Stimulated activated CD8-positive, alpha-beta memory T cell treated with anti-CD3 and anti-CD28 coated beads, Interleukin-7, amount 100 ng/mL, for 24 hours (primary cell): ENCODE measurements at regions not wholly inside any gene's neighbourhood (a gene's known extent, or its start where the extent isn't known, plus 50 kb on each side); places are given as distances from the start of the nearest gene placed in this dataset.

ENCODE experiments used
- DNase-seq: peaks from one replicate; pipeline ENCODE4 v3.0.0-alpha.2; 2020; ENCODE audit warnings: low read depth

GRCh38 chr2:240226672-240227537 lies 86.4 kb upstream of the OTOS start:
- no peak for DNase-seq

DNA sequence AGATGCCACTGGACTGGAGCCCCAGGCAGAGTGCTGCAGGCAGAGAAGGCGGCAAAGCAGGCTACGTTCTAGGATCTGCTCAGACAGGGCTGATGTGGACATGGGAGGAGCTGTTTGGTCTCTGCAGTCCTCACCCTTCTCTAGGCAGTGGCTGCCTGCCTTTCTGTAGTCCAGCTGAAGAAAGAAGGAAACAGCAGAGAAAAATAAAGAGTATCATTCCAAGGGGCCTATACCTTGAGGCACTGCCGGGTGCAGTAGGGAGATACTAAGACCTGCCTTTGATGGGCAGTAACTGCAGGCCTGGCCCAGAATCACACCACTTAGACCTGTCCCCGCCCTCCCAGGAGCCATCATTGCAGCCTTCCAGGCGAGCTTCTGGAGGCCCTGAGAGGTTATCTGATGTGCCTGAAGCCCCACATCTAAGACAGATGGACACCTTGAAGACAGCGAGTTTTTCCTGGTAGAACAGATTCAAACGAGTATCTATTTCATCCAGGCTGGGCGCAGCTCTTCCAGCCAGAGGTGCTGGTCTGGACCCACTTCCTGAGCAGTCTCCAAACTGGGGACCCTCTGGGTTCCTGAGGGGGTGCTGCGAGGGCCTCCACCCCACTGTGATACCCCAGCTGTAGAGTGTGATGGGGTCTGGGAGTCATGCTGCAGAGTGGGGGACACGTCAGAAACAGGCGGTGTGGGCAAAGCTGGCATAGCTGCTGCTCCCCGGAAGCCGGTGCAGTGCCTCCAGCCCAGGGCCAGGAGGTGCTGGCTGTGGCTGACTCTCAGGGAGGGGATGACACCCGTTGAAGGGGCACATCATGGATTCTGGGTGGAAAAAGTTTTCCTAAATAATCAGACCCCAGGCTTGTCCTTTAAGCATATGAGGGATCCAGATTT lies 87.3 kb upstream of the OTOS start:
- DNase-seq, result no peak

DNA sequence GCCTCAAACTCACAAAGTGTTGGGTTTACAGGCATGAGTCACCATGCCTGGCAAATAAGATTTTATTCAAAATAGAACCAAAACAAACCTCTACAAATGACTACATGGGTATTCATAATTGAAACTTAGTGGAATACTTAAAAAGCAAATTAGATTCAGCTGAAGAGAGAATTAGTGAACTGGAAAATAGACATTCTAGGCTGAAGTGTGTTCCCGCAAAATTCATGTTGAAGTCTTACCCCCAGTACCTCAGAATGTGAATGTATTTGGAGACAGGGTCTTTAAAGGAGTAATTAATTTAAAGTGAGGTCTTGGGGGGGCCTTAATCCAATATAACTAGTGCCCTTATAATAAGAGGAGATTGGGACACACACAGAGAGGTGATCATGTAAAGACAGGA lies 88.5 kb upstream of the OTOS start:
- no peak for DNase-seq

DNA sequence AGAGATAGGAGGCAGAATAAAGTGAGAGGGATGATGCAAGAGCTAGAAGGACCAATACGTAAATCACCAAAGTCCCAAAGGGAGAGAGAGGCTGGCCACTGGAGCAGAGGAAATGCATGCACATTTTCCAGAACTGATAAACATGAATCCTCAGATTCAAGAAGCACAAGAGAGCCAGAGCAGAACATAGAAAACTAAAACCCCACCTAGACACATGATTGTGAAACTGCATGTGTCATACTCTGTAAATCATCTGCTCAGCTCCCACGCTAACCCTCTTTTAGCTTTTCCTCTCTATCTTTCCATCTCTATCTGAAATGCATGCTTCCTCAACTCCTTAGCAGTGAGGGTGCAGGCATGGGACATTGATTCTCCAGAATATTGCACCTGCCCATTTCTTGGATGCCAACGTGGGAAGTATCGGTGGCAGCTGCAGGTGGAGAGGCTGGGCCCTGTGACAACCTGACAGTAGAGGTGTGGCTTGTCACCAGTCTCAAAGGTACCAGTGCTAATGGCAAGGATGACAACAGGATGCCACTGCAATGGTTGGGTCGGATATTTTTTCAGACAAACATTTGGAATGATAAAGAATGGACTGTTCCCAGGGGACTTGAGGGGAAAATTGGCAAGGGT lies 89.3 kb upstream of the OTOS start:
- DNase-seq, result no peak

DNA sequence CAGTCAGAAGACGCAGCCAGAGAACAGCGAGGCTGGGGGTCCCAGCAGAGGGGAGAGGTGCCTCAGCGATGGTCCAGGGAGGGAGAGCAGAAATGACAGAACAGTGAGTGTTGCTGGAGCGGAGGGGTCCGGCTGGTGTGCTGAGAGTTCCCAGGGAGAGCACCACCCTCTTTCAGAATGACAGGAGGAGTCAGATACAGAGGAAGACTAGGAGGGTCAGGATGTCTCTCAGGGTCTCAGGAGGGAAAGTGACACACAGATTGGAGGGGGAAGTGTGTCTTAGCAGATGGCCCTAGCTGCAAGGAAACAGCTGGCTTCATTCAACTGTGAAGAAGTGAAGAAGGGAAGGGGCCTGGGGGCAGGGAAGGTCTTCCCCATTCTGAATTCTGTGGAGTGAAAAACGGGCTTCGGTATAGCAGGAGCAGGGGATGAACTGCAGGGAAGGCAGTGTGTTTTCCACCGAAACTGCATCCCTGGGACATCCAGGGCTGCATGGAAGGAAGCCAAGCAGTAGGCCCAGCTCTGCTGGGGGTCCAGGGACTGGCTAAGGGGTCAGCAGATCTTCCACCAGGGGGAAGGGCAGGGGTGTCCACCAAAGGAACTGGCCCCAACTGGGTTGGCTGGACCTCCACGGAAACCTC lies 90.0 kb upstream of the OTOS start:
- DNase-seq, result no peak

DNA sequence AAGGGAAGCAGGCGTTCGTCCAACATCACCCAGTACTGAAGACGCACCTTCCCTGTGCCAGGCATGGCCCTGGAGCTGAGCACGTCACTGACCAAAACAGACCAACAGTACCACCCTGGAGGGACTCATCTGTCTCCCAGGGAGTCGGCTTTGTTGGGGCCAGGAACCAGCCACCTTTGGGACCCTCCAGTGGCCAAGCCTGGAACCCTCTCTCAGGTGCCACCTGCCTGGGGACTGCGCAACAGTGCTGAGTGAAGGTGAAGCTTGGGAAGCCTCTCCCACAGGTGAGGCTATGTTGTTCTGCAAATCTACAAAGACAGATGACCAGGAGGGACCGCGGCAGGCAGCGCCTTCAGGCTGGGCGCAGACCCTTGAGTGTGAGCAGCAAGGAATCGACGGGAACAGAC lies 91.4 kb upstream of the OTOS start:
- DNase-seq, result no peak

GRCh38 chr2:240232264-240232915 lies 91.9 kb upstream of the OTOS start:
- DNase-seq, result no peak

GRCh38 chr2:240232961-240233884 lies 92.8 kb upstream of the OTOS start:
- peak; percentile 47 for DNase-seq

GRCh38 chr2:240233885-240234502 lies 93.5 kb upstream of the OTOS start:
- no peak for DNase-seq

DNA sequence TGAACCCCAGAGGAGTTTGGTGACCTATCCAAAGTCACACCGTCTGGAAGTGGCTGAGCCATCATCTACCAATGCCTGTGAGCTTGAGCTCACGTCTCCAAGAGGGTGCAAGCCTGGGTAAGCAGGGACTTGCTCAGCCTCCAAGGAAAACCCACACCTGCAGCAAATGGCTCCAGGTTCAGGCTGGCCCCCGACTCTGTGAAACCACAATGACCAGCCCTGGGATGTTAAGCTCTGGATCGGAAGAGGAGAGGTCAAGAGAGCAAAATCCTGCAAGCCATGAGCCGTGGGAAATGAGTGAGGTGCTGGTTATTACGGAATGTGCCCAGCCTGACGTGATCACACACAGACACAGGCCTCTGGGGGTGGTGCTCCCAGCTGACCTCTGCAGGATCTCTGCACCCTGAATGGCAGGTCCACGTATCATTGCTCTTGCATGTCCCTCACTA lies 94.1 kb upstream of the OTOS start:
- DNase-seq, result no peak

DNA sequence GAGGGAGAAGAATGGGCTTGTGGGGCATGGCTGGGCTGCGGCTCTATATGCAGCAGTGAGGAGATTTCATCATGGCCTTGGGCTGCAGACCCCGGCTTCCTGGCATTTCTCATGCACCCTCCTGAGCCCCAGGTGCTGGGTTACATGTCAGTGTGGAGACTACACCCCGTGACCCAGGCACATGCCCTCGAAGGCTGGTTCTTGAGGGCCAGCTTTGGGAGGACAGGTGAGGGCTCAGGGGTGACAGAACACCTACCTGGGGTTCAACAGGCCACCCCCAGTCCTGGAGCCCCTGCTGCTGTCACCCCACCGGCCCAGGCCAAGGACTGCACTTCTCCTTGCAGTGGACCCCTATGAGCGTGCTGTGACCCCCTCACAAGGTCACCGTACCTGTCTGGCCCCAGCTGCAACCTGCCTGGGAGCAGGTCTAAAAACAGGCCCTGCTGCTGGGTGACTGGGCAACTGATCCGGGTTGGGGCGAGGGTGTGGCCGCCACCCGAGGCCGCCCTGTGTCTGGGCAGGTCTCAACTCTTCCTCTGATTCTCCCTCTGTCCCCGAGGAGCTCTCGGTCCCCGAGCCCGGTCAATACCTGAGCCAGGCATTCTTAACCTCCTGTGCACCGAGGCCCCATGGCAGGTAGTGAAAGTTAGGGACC lies 94.8 kb upstream of the OTOS start:
- no peak for DNase-seq

DNA sequence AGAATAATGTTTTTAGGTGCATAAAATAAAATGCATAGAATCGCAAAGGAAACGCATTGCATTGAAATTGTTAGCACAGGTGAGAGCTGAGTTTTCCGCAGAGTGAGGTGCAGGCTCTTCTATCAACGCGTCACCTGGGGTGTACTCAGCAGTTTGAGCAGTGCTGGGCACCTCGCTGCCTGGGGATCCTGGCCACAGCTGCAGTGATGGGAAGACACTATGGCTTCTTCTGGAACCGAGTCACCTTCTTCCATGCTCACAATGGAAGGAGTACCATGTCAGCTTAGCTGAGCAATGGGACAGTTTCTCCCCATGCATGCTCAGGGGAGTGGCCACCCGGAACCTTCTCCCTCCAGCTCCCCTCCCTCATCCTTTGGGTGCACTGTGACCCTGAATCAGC lies 95.4 kb upstream of the OTOS start:
- DNase-seq, result no peak

DNA sequence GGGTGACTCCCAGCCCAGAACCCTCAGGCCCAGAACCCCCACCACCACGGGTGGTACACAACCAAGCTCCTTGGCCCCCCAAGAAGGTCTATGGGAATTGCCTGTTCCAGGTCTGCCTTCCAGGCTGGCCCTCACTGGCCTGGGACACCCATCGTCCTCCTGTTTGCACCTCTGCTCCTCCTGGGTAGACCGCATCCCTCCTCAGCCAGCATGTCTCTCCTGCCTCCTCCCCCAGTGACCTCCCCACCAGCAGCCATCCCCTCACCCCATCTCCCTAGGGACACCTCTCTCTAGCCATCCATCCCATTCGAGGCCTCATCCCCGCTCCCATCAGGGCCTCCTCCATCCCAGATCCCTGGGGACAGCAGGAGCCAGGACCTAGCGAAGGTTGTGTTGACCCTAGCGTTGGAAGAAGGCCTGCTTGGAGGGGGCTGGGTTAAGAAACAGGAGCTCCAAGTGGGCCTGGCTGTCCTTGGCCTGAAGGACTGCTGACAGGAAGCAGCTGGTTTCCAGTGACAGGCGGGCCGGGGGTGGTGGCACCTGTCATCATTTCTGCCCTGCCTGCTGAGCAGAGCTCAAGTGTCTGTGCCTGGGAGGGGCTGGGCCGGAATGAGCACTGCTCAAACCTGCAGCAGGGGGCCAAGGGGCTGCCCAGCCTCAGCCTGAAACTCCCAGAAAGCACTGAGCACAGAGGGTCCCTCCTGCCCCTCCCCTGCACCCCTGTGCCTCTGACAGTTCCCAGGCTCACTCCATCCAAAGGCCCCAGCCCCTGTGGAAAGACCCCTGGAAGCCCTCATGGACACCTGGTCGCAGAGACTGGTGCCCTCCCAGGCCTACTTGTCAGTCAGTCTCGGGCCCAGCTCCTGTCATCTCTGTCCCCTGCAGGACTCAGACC lies 96.0 kb upstream of the OTOS start:
- DNase-seq, result no peak

- no peak for DNase-seq
These were observed 97.2 kb upstream of the OTOS start for GRCh38 chr2:240237609-240238174.

DNA sequence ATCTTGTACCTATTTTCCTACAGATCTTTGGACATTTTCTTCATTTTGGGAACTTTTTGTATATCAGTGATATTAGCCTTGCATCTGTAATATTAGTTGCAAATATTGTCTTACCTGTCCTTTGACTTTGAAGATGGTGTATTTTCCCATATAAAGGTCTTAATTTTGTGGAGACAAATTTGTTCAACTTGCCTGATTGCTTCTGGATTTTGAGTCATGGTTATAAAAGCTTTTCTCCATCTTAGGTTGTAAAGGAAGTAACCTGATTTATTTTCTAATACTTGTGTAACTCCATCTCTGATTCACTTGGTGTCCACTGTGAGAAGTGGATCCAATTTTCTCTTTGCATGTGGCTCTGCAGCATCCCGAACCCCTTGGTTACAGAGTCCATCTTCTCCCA lies 97.7 kb upstream of the OTOS start:
- DNase-seq, result no peak

- DNase-seq, result no peak
These were observed 98.3 kb upstream of the OTOS start for GRCh38 chr2:240238786-240239185.

GRCh38 chr2:240239325-240239724 lies 98.9 kb upstream of the OTOS start:
- no peak for DNase-seq
